ENCODE measurements at regions not wholly inside any gene's neighbourhood (a gene's known extent, or its start where the extent isn't known, plus 50 kb on each side); places are given as distances from the start of the nearest gene placed in this dataset.

- TF ChIP-seq BHLHE40 (IDR thresholded peaks at IDR 0.05; ENCODE audit: borderline replicate concordance in 1 of 2, low read depth in 2 of 2, low read length in 1 of 2) (peak; percentile 95 to 96), CREM (IDR thresholded peaks at IDR 0.05; ENCODE audit: low read depth) (peak; percentile 77), BCL11A (IDR thresholded peaks at IDR 0.05; ENCODE audit: low read depth, low read length) (peak; percentile 66; the same call in 1 of the 2 replicates), E2F4 (IDR thresholded peaks at IDR 0.05; ENCODE audit: low read depth, low read length) (no peak), NR2C2 (IDR thresholded peaks at IDR 0.05; ENCODE audit: borderline replicate concordance, control insufficient read depth, insufficient read length, low read depth) (no peak), PRDM15 (CRISPR knock-in tag; IDR thresholded peaks at IDR 0.05) (no peak), WRNIP1 (IDR thresholded peaks at IDR 0.05; ENCODE audit: borderline replicate concordance, low read depth, low read length) (no peak), SIN3A (IDR thresholded peaks at IDR 0.05; ENCODE audit: low read depth, low read length) (no peak), REST (IDR thresholded peaks at IDR 0.05; ENCODE audit: low read depth, low read length) (no peak), SREBF2 (IDR thresholded peaks at IDR 0.05; ENCODE audit: low read length) (no peak), DPF2 (IDR thresholded peaks at IDR 0.05) (peak; percentile 74; the same call in 1 of the 2 replicates), STAT1 (conservative IDR thresholded peaks at IDR 0.05) (no peak), ZBTB33 (IDR thresholded peaks at IDR 0.05) (no peak), YY1 (IDR thresholded peaks at IDR 0.05; ENCODE audit: low read depth, low read length) (no peak; the same call in 1 of the 2 replicates), ZNF274 (IDR thresholded peaks at IDR 0.05; ENCODE audit: insufficient read depth, insufficient read length) (no peak), KLF5 (IDR thresholded peaks at IDR 0.05; ENCODE audit: partially characterized antibody) (no peak), ZNF622 (IDR thresholded peaks at IDR 0.05) (no peak), CHD1 (IDR thresholded peaks at IDR 0.05; ENCODE audit: low read depth, low read length) (no peak), TCF7 (IDR thresholded peaks at IDR 0.05; ENCODE audit: borderline replicate concordance) (no peak), ASH2L (IDR thresholded peaks at IDR 0.05; ENCODE audit: borderline replicate concordance, low read depth) (no peak), TAF1 (IDR thresholded peaks at IDR 0.05; ENCODE audit: borderline replicate concordance, low read depth, low read length) (no peak), MYC (IDR thresholded peaks at IDR 0.05; ENCODE audit: insufficient read depth, insufficient read length, insufficient replicate concordance, low read length, severe bottlenecking) (no peak), MYB (IDR thresholded peaks at IDR 0.05; ENCODE audit: borderline replicate concordance, low read depth, low read length) (no peak)
These were observed 121.2 kb downstream of the EMX2 start (continued) for GRCh38 chr10:117663750-117664149.

Measured in GM12878 (cell line).